Psoas muscle (tissue), 7 donors: ENCODE measurements at regions not wholly inside any gene's neighbourhood (a gene's known extent, or its start where the extent isn't known, plus 50 kb on each side); places are given as distances from the start of the nearest gene placed in this dataset.

Source experiments
- ATAC-seq, 4 donors: fragments of 200-7000 bp; cut with Tn5 transposase; one replicate each; pipeline ENCODE4 v1.9.1; 2020; ENCODE audit warnings: moderate library complexity in 3 of 4, mild to moderate bottlenecking in 2 of 4
- DNase-seq, 2 donors: peaks; one replicate each; pipeline ENCODE4 v3.0.0-alpha.2; 2020
- H3K27ac ChIP-seq: fragments of 200-600 bp; one replicate; pipeline ENCODE4 v1.8.0; 2022
- H3K27me3 ChIP-seq, 3 donors: fragments of 200-600 bp in 1 of 3; one replicate each; pipeline versions ENCODE4 v1.6.1 to v1.8.0; 2013 to 2022; ENCODE audit warnings: low read length in 2 of 3, mild to moderate bottlenecking in 2 of 3, moderate library complexity in 1 of 3; ENCODE audit not compliant: insufficient read depth in 3 of 3
- H3K36me3 ChIP-seq, 2 donors: fragments of 200-600 bp in 1 of 2; one replicate each; pipeline versions ENCODE4 v1.6.1 to v1.8.0; 2013 to 2022; ENCODE audit warnings: low read depth in 1 of 2, mild to moderate bottlenecking in 1 of 2, moderate library complexity in 1 of 2; ENCODE audit not compliant: insufficient read depth in 1 of 2
- H3K4me1 ChIP-seq: fragments of 200-600 bp; one replicate; pipeline ENCODE4 v1.8.0; 2022
- H3K4me3 ChIP-seq: fragments of 200-600 bp; one replicate; pipeline ENCODE4 v1.8.0; 2022; ENCODE audit warnings: mild to moderate bottlenecking
- H3K9me3 ChIP-seq: fragments of 200-600 bp; one replicate; pipeline ENCODE4 v1.8.0; 2022
- CTCF ChIP-seq: fragments of 200-600 bp; IDR thresholded peaks from one replicate; pipeline ENCODE4 v1.8.0; 2022; ENCODE audit warnings: antibody characterized with exemption
- WGBS, 3 donors: extraction: QIAGEN DNeasy Blood & Tissue Kit; methylation state at CpG; one replicate each; pipeline versions ENCODE4 v1.1.6 to v1.1.7; 2013; 5-methylcytosine and 5-hydroxymethylcytosine counted together
- intact Hi-C, 2 donors: fragments of 100-400 bp; cut with DNase I; formaldehyde crosslinking; loops; one replicate each; pipeline versions ENCODE4 v1.11.0 to v1.14.2; 2022
- donor health status: healthy with polysubstance abuse.
- donor health status: DM: no; HTN: no; CAD: no; lungs with moderate emphysema.
- donor health status: Bipolar disorder and iron deficiency.
- donor health status: healthy.
- donor health status: DM: yes; HTN: yes; CAD: no.
- donor health status: DM: no; HTN: no; CAD: no.
- donor health status: DM: yes; HTN: yes; CAD: no.

DNA sequence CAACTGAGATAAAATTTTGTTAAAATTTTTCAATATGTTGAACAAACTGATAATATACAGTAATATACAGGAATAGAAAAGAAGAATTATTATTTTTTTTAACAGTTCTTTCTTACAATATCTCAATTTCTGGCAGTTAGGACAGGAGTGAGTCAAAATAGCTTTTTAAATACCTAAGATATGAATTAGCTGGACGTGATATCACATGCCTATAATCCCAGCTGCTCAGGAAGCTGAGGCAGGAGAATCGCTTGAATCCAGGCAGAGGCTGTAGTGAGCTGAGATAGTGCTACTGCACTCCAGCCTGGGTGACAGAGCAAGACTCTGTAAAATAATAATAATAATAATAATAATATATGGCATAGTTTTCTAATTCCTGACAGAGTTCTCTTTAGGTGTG is 1039.3 kb downstream of the STPG2 start:
- no peak for ATAC-seq
- intact Hi-C loops, result no loop called here
- H3K27ac ChIP-seq, result no peak overlapping the region

GRCh38 chr4:97104666-97105065 is 1038.6 kb downstream of the STPG2 start:
- DNase-seq (no peak), ATAC-seq (no peak)
- H3K36me3 ChIP-seq, result no peaks in the 10 kb centered on the region
- H3K4me1 ChIP-seq, result no peaks in the 10 kb centered on the region
- H3K27ac ChIP-seq, result no peak overlapping the region
- 31 to 45% (median 44%) methylated on average over 3 of the region's 3 CpGs for WGBS, 3 donors
- H3K4me3 ChIP-seq, result no peak overlapping the region
- H3K9me3 ChIP-seq, result no peaks in the 10 kb centered on the region
- H3K27me3 ChIP-seq, result no peaks in the 10 kb centered on the region
- no peak for TF ChIP-seq CTCF
- intact Hi-C loops, result no loop called here

More for the DNA sequence above, 1039.3 kb downstream of the STPG2 start:
- no peaks in the 10 kb centered on the region for H3K4me1 ChIP-seq
- H3K36me3 ChIP-seq, result no peaks in the 10 kb centered on the region
- no peak overlapping the region for H3K4me3 ChIP-seq
- H3K9me3 ChIP-seq, result no peaks in the 10 kb centered on the region
- H3K27me3 ChIP-seq, result no peaks in the 10 kb centered on the region
- DNase-seq, result no peak
- no peak for TF ChIP-seq CTCF
- 22 to 40% (median 32%) methylated on average over 2 of the region's 2 CpGs for WGBS, 3 donors

DNA sequence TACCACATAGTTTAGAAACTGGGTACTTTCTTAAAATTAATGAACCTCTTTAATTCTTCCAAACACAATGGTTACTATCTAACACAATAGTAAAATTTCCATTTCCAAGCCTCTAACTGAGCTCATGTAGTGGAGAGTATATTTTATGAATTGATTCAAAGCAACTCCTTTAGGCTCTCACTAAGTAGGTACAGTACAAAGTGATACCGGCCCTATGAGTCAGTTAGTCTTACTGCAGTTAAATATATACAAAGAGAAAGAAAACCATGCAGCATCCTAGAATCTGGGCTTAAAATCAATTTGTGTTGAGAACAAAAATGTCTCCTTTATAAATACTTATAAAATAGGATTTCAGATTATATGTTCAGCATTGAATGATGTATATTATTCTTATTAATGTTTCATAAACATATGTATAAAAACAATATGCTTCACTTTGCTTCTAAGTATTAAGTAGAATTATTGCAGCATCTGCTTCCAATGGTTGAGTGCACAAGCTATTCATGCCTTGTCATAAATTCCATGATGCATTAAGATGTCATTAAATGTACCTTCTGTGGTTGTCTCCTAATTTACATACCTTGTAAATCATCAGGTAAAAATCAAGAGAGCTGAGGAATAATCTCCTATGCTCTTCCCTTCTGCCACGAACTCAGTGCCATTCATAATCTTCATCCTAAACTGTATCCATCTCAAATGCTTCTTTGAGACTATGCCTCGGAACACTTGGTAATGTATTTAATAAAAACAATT is 1037.8 kb downstream of the STPG2 start:
- no peaks in the 10 kb centered on the region for H3K27me3 ChIP-seq
- H3K4me1 ChIP-seq, result no peaks in the 10 kb centered on the region
- intact Hi-C loops, result no loop called here
- H3K27ac ChIP-seq, result no peak overlapping the region
- H3K36me3 ChIP-seq, result no peaks in the 10 kb centered on the region
- ATAC-seq, result no peak
- H3K9me3 ChIP-seq, result no peaks in the 10 kb centered on the region
- TF ChIP-seq CTCF, result no peak
- WGBS, 3 donors, result 44 to 53% (median 49%) methylated on average over 3 of the region's 3 CpGs
- no peak overlapping the region for H3K4me3 ChIP-seq
- DNase-seq, result no peak

DNA sequence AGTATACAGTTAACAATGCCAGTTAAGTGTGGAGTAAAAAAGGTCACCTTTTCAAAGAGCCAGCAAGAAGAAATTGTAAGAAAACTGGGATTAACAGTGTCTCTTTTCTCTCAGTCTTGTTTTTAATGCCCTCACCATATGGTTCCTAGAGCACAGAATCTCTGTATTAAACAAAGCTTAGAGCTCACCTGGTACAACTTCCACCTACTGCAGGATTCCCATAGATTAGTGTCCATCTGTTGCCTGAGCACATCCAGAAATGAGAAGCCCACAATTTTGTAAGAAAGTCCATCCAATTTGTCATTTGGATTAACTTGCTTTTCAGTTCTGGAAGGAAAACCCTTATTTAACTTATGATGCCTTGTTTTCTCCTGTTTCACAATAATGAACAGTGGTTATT is 1037.1 kb downstream of the STPG2 start:
- Histone ChIP-seq H3K27me3 (no peaks in the 10 kb centered on the region), H3K9me3 (no peaks in the 10 kb centered on the region), H3K4me1 (no peaks in the 10 kb centered on the region), H3K36me3 (no peaks in the 10 kb centered on the region), H3K4me3 (no peak overlapping the region), H3K27ac (no peak overlapping the region)
- intact Hi-C loops, result no loop called here
- ATAC-seq (no peak), DNase-seq (no peak)
- no peak for TF ChIP-seq CTCF

DNA sequence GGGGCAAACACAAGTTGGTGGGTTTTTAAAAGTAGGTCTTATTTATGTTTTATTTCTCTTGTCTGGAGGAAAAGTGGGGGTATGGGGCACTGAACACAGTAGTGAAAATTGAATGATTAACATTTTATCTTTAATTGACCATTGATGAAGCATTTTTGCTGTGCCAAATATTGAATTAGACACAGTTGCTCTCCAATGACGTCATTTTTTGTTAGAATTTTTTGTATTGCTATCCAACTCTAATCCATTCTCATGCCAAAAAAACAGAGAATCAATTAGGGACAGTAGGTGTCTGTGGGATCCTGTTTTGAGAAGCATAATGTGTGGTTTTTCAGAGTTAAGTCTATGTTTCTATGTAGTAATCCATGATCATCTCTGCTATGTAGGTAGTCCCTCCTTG is 1032.8 kb downstream of the STPG2 start:
- no peaks in the 10 kb centered on the region for H3K27me3 ChIP-seq
- no peak for TF ChIP-seq CTCF
- H3K36me3 ChIP-seq, result no peaks in the 10 kb centered on the region
- no peaks in the 10 kb centered on the region for H3K4me1 ChIP-seq
- WGBS, 3 donors, result 13 to 31% (median 18%) methylated on average over 1 of the region's 1 CpG
- no peaks in the 10 kb centered on the region for H3K9me3 ChIP-seq
- ATAC-seq (no peak), DNase-seq (no peak)
- intact Hi-C loops, result no loop called here
- no peak overlapping the region for H3K27ac ChIP-seq
- H3K4me3 ChIP-seq, result no peak overlapping the region
